LNCAP (cell line): ENCODE measurements at regions not wholly inside any gene's neighbourhood (a gene's known extent, or its start where the extent isn't known, plus 50 kb on each side); places are given as distances from the start of the nearest gene placed in this dataset.

Source experiments
- CTCF ChIP-seq: fragments of 450-650 bp; IDR thresholded peaks from 2 replicates; pipeline ENCODE4 v1.5.1; 2017; ENCODE audit warnings: mild to moderate bottlenecking

GRCh38 chr7:11957956-11958355 lies 126.0 kb upstream of the THSD7A start:
- TF ChIP-seq CTCF = no peak

- no peak for TF ChIP-seq CTCF
Observed at GRCh38 chr7:11959121-11959520, 127.1 kb upstream of the THSD7A start.

- TF ChIP-seq CTCF = no peak
Observed at GRCh38 chr7:11960621-11961020, 128.6 kb upstream of the THSD7A start.

- TF ChIP-seq CTCF = no peak
Observed at GRCh38 chr7:11969643-11970042, 137.6 kb upstream of the THSD7A start.

- TF ChIP-seq CTCF = no peak
Observed at GRCh38 chr7:11970132-11970531, 138.1 kb upstream of the THSD7A start.

GRCh38 chr7:11985376-11985775 lies 153.4 kb upstream of the THSD7A start:
- TF ChIP-seq CTCF = no peak

- TF ChIP-seq CTCF = no peak
Observed at GRCh38 chr7:11985971-11986370, 154.0 kb upstream of the THSD7A start.

- no peak for TF ChIP-seq CTCF
Observed at GRCh38 chr7:11988186-11988585, 156.2 kb upstream of the THSD7A start.
